Islet of Langerhans (tissue), 1 donor: ENCODE measurements at regions not wholly inside any gene's neighbourhood (a gene's known extent, or its start where the extent isn't known, plus 50 kb on each side); places are given as distances from the start of the nearest gene placed in this dataset.

Experiments
- FAIRE-seq: peaks from one replicate; lab custom pipeline; 2011; peaks lifted over from hg19 to GRCh38; lab: Jason Lieb, UNC

GRCh38 chr15:35771746-35772442 is 225.9 kb upstream of the DPH6 start:
- no peak for FAIRE-seq

GRCh38 chr15:35774653-35775052 is 228.7 kb upstream of the DPH6 start:
- no peak for FAIRE-seq

- no peak for FAIRE-seq
These were observed 229.5 kb upstream of the DPH6 start for GRCh38 chr15:35775471-35775870.

GRCh38 chr15:35777061-35777460 is 231.1 kb upstream of the DPH6 start:
- no peak for FAIRE-seq

GRCh38 chr15:35783203-35783602 is 237.2 kb upstream of the DPH6 start:
- no peak for FAIRE-seq

- FAIRE-seq = no peak
These were observed 238.8 kb upstream of the DPH6 start for GRCh38 chr15:35784745-35785144.

- FAIRE-seq = no peak
These were observed 264.0 kb upstream of the DPH6 start for GRCh38 chr15:35810007-35810406.

- no peak for FAIRE-seq
These were observed 267.6 kb upstream of the DPH6 start for GRCh38 chr15:35813573-35813972.

- no peak for FAIRE-seq
These were observed 272.9 kb upstream of the DPH6 start for GRCh38 chr15:35818846-35819245.

GRCh38 chr15:35822153-35822552 is 276.2 kb upstream of the DPH6 start:
- no peak for FAIRE-seq

- FAIRE-seq = no peak
These were observed 281.2 kb upstream of the DPH6 start for GRCh38 chr15:35827141-35827540.

- no peak for FAIRE-seq
These were observed 281.9 kb upstream of the DPH6 start for GRCh38 chr15:35827911-35828310.

- FAIRE-seq = no peak
These were observed 287.6 kb upstream of the DPH6 start for GRCh38 chr15:35833581-35833980.

- no peak for FAIRE-seq
These were observed 288.4 kb upstream of the DPH6 start for GRCh38 chr15:35834216-35834830.

GRCh38 chr15:35834866-35835265 is 288.9 kb upstream of the DPH6 start:
- FAIRE-seq = no peak

GRCh38 chr15:35838424-35839111 is 292.6 kb upstream of the DPH6 start:
- no peak for FAIRE-seq

GRCh38 chr15:35842631-35843030 is 296.7 kb upstream of the DPH6 start:
- FAIRE-seq = no peak

GRCh38 chr15:35843498-35843897 is 297.5 kb upstream of the DPH6 start:
- FAIRE-seq = no peak

GRCh38 chr15:35850284-35850683 is 304.3 kb upstream of the DPH6 start:
- FAIRE-seq = no peak

GRCh38 chr15:35851491-35851890 is 305.5 kb upstream of the DPH6 start:
- FAIRE-seq = no peak

GRCh38 chr15:35852818-35853624 is 307.1 kb upstream of the DPH6 start:
- FAIRE-seq = no peak

GRCh38 chr15:35854316-35854715 is 308.4 kb upstream of the DPH6 start:
- FAIRE-seq = no peak
